ENCODE measurements at regions not wholly inside any gene's neighbourhood (a gene's known extent, or its start where the extent isn't known, plus 50 kb on each side); places are given as distances from the start of the nearest gene placed in this dataset.
"Not testable (repeated sequence)": the region's sequence is repeated elsewhere in the genome, so short reads cannot be mapped to it uniquely, and the experiment has no call there.

GRCh38 chr12:112712751-112713150 is 78.8 kb upstream of the RPH3A start:
- DNase-seq, result not testable (repeated sequence)

- DNase-seq, result no peak
These were observed 78.1 kb upstream of the RPH3A start for GRCh38 chr12:112713471-112713870.

GRCh38 chr12:112714166-112714710 is 77.3 kb upstream of the RPH3A start:
- no peak for DNase-seq

DNA sequence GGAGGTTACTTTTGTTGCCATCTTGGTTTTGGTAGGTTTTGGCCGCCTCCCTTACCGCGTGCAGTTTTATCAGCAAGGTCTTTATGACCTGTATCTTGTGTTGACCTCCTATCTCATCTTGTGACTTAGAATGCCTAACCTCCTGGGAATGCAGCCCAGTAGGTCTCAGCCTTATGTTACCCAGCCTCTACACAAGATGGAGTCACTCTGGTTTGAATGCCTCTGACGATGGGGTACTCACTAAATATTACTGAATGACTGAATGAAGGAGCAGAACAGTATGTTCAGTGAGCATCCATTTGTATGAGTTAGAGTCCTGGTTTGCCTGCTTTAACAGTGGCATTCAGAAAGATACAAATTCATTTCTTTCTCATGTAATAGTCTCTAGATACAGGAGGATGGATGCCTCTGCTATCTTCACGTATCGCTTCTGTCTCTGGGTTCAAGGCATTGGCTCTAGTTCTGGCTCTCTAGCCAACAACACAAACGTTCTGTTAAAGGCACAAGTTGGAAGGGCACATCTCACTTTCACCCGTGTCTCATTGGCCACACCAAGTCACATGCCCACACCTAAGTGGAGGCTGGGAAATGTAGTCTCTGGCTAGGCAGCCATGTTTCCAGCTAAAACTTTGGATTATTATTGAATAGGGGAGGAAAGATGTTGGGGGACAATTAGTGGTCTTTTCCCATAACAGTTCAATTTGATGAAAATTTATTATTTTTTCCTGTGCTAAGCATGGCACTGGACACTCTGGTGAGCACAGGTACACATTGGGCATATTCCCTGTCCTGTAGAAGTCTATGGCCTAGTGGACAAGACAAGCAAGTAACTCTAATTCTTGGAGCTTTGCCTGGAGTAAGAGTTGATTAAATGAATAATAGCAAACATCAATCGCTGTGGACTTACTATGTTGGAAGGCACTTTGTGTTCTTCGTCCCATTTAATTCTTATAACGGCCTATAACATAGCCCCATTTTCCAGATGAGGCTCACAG is 75.2 kb upstream of the RPH3A start:
- DNase-seq, result no peak

GRCh38 chr12:112728864-112729263 is 62.7 kb upstream of the RPH3A start:
- DNase-seq, result no peak

GRCh38 chr12:112734859-112735695 is 56.5 kb upstream of the RPH3A start:
- no peak for DNase-seq

GRCh38 chr12:112738531-112738930 is 53.0 kb upstream of the RPH3A start:
- no peak for DNase-seq

DNA sequence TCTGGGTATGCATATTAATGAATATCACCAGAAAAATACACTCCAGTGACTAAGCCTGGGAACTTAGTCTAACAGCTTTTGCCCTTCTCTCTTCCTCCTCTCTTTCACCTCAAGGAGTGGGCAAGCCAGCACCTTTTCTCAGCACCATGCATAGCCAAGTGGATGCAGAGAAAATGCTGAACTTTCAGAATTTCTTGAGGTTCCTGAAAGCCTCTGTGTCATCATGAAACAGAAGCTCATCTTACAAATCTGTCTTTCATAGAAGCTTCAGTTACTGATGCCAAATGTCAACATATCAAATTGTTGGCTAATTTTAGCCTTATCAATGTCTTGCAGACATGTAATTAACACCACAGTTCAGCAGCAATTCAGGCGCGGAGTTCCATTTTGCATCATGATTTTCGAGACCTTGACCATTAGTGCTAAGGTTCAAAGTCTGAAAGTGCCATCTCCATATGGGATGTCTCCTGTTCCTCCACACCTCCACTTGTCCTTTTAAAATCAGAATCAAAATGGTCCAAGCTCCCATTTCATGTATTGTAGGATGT is 51.1 kb upstream of the RPH3A start:
- DNase-seq, result no peak

- DNase-seq, result no peak
These were observed 50.4 kb upstream of the RPH3A start for GRCh38 chr12:112741106-112741505.

Measured in cerebellar nuclear complex (tissue), 1 donor.